ENCODE measurements at regions not wholly inside any gene's neighbourhood (a gene's known extent, or its start where the extent isn't known, plus 50 kb on each side); places are given as distances from the start of the nearest gene placed in this dataset.
"Not testable (repeated sequence)": the region's sequence is repeated elsewhere in the genome, so short reads cannot be mapped to it uniquely, and the experiment has no call there.

GRCh38 chr14:89065879-89066278 lies 241.4 kb downstream of the TTC8 start:
- DNase-seq (ENCODE audit: low read depth, low spot score): no peak

- no peak for DNase-seq (ENCODE audit: low read depth, low spot score)
Measured at GRCh38 chr14:89067293-89067972, 243.0 kb downstream of the TTC8 start.

GRCh38 chr14:89078021-89078795 lies 253.8 kb downstream of the TTC8 start:
- DNase-seq (ENCODE audit: low read depth, low spot score): no peak

GRCh38 chr14:89085231-89085731 lies 260.8 kb downstream of the TTC8 start:
- DNase-seq (ENCODE audit: low read depth, low spot score): no peak

GRCh38 chr14:89085737-89086382 lies 261.4 kb downstream of the TTC8 start:
- DNase-seq (ENCODE audit: low read depth, low spot score): no peak

GRCh38 chr14:89088530-89088929 lies 264.1 kb downstream of the TTC8 start:
- no peak for DNase-seq (ENCODE audit: low read depth, low spot score)

- DNase-seq (ENCODE audit: low read depth, low spot score): no peak
Measured at GRCh38 chr14:89089330-89089729, 264.9 kb downstream of the TTC8 start.

- DNase-seq (ENCODE audit: low read depth, low spot score): no peak
Measured at GRCh38 chr14:89091781-89092180, 267.3 kb downstream of the TTC8 start.

GRCh38 chr14:89093083-89093730 lies 268.8 kb downstream of the TTC8 start:
- no peak for DNase-seq (ENCODE audit: low read depth, low spot score)

GRCh38 chr14:89095036-89095435 lies 270.6 kb downstream of the TTC8 start:
- DNase-seq (ENCODE audit: low read depth, low spot score): no peak

GRCh38 chr14:89096946-89097345 lies 272.5 kb downstream of the TTC8 start:
- no peak for DNase-seq (ENCODE audit: low read depth, low spot score)

- DNase-seq (ENCODE audit: low read depth, low spot score): no peak
Measured at GRCh38 chr14:89098254-89098653, 273.8 kb downstream of the TTC8 start.

- DNase-seq (ENCODE audit: low read depth, low spot score): not testable (repeated sequence)
Measured at GRCh38 chr14:89104171-89104817, 279.8 kb downstream of the TTC8 start.

GRCh38 chr14:89104861-89105260 lies 280.4 kb downstream of the TTC8 start:
- not testable (repeated sequence) for DNase-seq (ENCODE audit: low read depth, low spot score)

Measured in activated naive CD8-positive, alpha-beta T cell treated with anti-CD3 and anti-CD28 coated beads, Interleukin-2, amount 50 U/mL, for 16 hours (primary cell).